ENCODE measurements at regions not wholly inside any gene's neighbourhood (a gene's known extent, or its start where the extent isn't known, plus 50 kb on each side); places are given as distances from the start of the nearest gene placed in this dataset.

DNA sequence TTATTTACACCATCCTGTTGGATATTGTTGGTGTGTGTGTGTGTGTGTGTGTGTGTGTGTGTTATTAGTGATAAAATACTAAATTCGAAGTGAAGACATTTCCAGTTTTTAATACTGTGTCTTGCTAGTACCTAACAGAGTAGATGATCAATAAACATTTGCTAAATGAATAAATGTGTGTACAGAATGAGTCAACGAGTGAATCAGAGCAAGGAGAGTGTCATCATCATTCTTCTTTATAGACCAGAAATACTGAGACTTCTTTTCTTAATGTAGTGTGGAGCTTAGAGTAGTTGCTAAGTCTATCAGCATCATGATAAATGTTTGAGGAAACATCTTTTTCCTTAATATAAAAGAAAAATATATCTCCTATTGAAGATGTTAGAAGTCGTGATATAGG is 169.7 kb upstream of the SATB2 start:
- DNase-seq: no peak

DNA sequence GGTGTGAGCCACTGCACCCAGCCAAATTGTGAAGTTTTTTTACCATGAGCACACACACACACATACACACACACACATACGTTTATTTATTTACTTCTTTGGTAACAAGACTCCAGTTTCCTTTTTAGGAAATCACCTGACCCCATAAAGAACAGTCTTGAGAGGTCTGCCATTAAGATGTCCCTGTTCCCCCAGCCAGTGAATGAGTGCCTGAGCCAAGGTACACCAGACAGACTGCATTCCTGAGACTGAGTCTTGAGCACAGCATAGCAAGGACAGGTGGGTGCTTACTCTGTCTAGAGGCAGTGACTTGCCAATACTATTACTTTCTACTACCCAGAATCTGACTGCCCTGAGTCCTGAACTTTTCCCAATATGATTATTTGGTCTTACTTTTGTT is 167.2 kb upstream of the SATB2 start:
- no peak for DNase-seq

DNA sequence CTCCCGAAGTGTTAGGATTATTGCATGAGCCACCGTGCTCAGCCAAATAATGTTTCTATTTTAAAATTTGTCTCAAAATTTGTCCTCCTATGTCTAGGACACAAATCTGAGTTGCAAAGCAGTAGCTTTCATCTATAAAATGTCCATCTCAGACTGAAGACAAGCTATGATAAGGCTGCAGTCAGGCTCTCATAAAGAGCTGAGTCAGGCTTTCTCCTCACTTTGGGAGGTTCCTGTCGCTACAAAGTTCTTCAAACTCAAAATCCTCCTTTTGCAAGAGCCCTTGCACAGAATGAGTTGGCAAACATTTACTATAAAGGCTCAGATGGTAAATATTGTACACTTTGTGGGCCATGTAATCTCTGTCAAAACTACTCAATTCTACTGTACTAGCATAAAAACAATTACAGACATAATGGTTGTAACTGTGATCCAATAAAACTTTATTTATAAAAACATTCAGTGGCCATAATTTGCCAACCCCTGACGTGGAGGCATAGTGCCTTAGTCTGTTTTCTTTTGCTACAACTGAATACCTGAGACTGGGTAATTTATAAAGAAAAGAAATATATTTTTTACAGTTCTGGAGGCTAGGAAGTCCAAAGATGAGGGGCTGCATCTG is 154.9 kb upstream of the SATB2 start:
- DNase-seq: no peak

DNA sequence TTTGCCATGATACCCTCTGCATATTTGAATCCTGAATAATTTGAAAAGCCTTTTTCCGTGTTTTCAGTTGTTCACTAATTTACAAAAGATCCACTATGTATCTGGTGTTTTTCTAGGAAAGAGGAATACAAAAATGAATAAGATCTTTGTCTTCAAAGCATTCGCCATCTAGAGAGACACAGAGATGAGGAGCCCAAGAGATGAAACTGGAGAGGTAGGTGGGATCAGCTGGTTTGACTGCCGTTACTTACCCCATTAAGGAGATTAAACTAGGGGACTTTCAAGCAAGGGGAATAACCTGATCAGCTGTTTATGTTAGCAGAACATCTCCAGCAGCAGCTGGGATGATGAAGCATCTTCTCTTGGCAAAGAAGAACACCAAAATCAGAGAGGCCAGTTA is 150.2 kb upstream of the SATB2 start:
- DNase-seq: no peak

DNA sequence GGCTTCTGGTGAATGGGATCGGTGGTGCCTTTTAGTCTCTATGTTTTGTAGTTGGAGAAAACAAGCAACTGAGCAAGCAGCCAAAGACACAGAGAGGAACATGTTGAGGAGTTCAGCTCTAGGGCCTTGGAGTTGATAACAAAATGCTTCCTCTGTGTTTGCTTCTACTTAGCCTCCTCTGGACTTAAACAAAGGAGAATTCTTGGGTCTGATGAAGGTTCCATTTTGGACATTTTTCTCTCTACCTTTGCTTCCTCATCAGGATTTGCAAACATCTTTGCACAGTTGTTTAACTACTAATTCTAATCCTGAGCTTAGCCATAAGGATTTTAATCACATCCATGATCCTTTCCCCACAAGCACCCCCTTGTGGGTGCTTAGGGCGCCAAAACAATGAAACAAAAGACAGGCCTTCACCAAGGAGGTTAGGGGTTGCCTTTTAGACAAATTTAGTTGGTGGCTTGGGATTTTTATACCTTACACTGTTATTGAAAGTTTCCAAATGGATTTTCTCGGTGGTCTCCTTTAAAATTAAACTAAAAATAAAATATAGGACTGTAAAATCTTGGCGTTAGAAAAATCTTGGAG is 148.5 kb upstream of the SATB2 start:
- no peak for DNase-seq

DNA sequence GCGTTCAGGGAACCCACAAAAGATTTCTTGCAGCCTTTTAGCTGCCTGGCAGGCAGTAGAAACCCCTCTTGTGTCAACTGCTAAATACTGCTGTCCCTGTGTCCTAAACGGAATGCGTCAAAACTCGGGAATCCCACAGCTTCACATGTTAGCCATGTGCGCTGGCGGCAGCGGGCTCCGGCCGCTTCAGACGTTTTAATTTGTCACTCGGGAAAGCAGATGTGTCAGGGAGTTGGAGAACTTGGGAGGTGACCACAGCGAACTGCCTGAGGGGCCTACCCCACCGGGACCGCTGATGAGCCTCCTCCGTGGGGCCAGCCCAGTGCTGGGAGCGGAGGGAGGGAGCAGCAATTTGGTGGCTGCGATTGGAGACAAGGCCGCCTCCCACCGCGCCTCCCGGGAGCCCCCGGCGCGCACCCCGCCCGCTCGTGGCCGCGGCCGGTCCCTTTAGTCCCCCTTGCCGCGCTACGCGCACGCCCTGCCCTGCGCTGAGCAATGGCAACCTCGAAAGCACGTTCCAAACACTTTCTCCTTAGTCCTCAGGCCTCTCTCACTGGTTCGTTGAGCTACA is 146.1 kb upstream of the SATB2 start:
- no peak for DNase-seq

DNA sequence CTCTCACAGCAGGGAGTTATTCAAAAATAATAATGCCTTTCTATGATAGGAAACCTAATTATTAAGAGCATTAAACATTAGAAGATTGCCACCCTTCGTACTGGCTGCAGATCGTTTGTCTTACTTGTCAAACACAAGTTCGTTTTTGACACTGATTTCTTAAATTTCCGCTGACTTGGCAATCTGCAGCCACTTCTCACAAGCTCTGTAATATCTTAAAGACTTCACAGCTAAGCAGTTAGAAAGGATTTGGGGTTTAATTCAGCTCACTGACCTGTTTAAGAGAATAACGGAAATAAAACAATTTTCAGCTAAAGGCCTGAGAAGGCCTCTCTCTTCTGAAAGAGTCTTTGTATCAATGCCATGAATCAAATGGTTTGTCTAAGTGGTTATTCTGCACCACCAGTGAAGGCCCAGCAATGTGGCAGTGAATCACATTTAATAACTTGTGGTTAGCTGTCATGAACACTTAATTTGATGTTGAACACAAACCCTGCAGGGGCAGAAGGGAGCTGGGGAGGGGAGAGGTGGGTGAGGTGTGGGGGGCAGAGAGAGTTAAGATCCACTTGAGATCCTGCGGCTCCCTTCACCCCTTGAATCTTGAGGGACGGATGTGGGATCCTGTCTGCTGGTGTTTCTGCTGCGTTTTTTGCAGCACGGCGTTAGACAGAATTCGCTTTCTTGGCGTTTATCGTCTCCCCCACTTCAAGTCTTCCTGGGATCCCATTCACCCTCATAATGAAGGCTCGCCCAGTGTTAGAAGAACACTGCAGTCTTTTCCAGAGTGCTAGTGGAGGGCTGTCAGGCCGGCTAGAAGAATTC is 145.4 kb upstream of the SATB2 start:
- no peak for DNase-seq

DNA sequence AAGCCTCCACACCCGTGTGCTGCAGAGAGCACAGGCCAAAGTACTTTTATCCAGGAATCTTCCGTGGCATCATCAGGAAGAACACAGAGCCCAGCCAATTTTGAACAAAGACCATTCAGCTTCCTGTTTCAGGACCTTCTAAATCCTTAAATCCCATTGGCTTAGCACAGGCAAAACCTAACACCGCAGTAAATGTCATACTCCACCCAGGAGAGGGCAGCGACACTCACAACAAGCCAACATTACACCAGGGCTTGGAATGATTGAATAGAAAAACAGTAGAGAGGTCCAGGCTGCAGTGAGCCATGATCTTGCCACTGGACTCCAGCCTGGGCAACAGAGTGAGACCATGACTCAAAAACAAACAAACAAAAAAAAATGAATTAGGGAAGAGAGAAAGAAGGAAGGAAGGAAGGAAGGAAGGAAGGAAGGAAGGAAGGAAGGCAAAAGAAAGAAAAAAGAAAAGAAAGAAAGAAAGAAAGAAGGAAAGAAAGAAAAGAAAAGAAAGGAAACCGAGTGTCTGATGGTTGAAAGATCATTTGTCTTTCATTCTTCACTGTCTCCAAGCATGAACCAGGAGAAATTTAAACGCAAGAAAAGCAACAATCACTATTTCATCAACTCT is 144.6 kb upstream of the SATB2 start:
- no peak for DNase-seq

DNA sequence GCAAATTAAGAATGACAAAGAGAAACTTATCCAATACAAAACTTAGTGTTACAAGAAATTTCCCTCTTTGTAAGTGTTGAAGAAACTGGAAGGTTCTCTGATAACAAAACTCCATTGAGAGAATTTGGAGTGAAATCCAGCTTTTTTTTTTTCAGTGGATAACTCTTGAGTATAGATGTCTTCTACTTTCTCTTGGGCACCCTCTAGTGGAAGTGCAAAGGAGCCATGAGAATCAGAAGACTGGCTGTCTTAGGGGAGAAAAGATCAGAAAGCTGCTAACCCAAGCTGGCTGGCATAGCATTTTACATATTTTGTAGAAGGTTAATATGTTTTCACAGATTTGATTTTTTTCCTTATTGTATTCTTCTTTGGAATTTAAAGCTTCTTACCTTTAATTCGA is 138.8 kb upstream of the SATB2 start:
- no peak for DNase-seq

DNA sequence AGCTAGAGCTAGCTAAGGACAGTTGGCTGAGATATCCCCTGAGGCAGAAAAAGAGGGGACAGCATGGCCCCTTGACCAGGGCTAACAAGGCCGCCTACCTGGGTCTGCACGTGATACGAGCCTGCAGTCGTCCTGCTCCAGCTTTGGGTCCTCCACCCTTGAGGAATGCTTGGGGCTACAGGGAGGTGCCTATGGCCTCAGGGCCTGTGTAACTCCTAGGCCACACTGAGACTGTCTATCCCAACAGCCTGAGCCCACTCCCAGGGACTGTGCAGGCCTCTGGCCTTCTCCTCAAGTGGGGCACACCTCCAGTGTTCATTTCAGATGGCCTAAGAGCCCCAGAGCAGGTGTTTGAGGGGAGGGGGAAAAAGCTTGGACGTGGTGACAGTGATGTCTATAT is 136.7 kb upstream of the SATB2 start:
- no peak for DNase-seq

DNA sequence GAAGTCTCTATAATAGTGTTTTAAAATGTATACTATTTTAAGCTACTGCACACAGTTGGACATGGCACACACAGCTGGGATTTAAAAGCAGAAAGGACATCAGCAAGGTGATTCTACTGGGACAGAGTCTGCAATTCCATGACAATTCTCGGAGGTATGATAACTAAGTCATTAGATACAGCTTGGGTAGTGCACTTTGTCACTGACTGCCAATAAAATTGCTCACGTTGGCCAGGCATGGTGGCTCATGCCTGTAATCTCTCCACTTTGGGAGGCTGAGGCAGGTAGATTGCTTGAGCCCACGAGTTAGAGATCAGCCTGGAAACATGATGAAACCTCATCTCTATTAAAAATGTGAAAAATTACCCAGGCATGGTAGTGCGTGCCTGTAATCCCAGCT is 134.1 kb upstream of the SATB2 start:
- no peak for DNase-seq

DNA sequence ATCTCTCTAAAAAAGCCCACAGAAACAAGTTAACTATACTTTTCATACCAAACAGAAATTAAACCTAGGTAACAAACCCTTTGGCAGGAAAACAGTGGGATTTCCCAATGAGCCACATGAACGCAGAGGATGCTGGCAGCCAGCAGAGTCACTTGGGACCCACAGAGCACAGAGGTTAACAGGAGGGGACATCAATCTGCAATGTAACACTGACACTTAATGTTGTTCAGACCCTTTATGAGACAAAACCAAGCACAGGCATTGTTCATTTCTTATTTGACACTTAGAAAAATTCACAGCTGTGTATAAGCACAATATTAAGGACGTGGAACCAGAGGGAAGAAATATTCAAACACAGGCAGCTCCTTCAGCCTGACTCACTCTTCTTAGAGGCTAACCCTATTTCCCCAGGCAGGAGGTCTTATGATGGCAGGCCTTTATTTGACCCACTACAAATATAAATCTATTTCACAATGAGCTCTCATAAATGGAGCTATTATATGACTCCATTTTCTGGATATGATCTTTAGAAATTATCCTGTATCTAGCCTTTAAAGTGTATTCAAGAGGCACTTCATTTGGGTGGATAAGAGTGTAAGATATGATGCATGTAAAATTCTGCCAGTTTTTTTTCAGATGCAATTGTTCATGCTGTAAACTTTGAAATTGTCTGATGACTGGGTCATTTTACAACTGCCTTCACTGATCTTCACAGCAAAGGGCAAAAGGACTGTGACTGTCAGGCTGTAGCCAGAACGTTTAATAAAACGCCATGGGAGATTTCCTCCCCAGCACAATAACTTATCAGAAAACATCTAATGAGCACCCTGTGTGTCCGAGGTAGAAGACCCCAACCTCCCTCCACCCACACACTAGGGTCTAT is 132.8 kb upstream of the SATB2 start:
- DNase-seq: no peak

DNA sequence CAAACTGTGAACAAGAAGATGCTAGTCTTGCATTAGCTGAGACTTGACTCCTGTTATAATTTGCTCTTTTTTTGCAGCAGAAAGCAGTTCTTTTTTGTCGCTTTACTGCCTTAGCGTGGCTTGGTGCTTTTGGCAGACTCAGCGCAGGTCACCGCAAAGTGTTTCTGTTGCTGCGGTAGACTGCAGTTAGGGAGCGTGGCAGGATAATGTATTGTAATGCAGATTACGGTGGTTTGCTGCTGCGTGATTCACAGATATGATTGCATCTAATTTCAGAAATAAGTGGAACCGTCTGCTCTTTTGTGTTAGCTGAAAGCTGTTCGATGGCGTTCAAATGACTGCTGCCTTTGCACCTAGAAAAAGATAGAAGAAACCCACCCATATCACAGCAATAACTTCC is 131.6 kb upstream of the SATB2 start:
- peak; percentile 34 for DNase-seq

DNA sequence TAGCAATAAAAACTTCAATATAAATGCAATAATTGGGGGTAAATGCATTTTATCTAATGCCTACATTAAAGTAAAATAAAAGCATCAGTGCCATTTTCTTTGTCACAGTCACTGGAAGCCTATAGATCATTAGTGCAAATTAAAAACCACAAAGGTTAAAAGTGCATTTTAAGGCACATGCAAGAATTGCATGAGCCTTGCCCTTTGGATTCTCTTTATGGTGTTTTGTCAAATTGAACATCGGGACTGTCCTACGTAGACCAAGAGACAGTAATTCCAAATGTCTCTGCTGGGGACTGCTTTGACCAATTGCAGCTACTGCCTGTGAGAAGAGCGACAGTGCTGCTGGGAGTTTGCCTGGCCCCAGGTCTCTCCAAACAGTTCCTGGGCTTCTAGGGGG is 130.3 kb upstream of the SATB2 start:
- DNase-seq: no peak

DNA sequence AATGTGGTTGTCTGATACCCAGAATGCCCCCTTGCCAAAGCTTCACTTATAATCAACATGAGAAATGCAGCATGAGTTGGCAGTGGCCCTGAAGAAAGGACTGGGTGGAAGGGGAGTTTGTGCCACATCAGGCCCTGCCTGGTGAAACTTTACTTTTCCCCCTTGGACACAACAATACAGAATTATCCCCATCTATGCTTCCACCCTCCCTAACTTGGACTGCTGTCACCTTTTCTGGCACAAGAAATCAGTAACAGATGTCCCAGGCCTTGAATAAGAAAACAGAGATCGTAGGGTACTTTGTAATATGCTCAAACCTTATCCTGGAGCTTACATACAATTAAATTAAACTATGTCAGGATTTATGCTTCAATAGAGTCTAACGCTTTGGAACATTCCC is 128.9 kb upstream of the SATB2 start:
- no peak for DNase-seq

DNA sequence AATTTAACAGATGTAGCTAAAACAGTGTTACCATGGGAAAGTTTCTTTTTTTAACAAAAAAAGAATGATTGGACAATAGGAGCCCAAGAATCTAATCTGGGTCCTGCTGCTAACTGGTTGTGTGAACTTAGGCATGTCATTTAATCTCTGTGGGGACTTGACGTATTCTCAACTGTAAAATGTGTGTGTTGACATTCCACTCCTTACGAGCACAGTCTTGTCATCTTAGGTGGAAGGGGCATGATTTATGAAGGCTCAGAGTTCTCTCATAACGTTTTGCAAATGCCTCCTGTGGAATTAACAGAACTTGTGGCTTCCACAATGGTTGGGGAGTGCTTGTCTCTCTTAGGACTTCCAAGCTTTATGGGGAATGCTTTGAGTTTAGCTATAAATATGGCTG is 125.9 kb upstream of the SATB2 start:
- no peak for DNase-seq

DNA sequence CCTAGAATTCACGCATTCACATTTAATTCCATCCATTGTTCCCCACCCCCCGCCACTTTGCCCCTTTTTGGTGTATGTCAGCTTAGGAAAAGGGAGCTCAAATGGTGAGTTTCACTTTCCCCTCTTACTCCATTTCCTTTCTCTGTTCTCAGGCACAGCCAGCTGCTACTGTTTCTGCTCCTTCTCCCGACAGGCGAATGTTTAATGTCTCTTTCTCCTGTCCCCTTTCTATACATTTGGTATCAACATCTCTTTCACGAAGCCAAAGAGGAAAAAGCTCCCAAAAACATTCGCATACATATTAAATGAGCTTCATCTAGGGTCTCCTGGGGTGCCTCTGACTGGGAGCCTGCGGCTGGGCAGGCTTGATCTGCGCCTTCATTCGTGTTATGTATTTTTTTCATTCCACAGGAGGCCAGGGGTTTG is 124.2 kb upstream of the SATB2 start:
- no peak for DNase-seq

DNA sequence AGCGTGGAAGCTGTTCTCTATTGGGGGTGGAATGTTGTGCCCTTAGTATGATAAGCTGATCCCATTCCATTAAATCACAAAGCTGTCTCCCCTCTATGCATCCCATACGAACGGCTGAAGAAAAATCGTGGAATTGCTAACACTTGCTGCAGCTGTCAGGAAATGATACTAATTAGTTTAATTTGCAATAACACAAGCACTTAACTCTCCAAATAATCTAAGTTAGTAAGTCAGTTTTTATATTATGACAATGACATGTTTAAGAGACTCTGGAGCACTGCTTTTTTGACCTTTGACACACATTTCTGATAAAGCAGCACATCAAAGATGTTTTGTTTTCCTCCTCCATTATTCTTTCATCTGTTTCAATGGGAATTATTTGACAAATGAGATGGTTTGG is 123.7 kb upstream of the SATB2 start:
- no peak for DNase-seq

DNA sequence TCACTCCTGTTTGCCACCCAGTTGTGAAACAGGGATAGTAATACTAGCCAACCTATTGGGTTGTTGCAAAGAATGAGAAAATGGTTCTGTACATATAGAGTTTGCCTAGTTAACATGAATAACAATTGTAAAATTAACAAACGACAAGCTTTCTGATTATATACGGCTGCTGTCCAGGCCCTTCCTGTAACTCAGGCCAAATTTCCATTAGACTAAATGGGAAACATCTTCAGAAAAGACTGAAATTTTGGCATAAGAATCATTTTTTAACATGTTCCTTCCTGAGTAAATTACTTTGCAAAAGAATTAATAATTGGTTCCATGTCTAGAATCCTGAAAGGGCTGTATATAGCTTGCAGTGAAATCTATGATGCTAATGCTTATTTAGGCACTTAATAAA is 117.7 kb upstream of the SATB2 start:
- no peak for DNase-seq

DNA sequence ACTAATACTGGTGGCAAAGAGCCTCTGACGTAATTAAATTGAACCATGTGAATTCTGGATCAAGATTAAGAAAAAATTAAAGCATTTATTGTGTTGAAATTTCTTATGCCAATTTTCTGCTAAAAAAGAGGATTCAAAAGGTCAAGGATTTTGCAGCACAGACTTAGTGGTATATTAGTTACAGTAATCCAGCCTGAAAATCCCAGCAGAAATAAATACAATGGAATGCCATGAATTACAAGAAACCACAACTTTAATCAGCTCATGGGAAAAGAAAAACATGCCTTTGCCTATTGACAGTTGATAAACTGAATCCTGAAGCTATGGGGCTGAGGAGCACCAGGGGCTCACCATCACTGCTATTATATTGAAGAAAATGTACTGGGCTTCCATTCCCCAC is 114.8 kb upstream of the SATB2 start:
- no peak for DNase-seq

DNA sequence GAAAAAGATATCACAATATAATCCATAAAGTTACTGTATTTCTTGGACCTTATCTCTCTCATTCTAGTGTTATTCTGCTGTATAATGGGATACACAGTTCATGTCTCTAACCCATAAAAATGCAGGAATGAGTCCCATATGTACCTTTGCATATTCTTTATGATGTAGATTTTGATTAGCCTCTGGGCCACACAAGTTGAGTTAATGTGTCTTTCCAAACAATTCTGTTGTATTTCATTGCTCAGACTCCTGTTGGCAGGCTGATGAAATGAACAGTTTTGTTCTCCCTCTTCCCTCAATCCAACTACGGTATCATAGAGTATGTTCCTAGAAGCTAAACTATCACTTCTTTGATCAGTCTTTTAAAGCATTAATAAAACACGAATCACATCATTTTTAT is 113.2 kb upstream of the SATB2 start:
- DNase-seq: no peak

DNA sequence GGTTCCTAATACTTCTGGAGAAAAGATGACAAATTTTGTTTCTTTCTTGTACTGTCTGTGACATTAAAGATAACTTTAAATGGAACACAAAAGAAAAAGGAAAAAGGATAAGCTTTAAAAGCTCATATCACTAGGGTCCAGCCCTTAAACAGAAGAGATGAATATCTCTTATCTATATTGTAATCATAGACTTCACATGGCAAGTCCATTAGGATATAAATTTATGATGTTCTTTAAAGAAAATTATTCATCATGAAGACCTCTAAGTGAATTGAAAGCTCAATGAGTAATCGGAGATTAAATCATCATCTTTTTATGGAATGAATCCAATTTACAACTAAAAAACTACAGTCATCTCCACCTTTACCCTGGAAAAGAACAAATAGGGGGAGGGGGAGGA is 111.6 kb upstream of the SATB2 start:
- no peak for DNase-seq

DNA sequence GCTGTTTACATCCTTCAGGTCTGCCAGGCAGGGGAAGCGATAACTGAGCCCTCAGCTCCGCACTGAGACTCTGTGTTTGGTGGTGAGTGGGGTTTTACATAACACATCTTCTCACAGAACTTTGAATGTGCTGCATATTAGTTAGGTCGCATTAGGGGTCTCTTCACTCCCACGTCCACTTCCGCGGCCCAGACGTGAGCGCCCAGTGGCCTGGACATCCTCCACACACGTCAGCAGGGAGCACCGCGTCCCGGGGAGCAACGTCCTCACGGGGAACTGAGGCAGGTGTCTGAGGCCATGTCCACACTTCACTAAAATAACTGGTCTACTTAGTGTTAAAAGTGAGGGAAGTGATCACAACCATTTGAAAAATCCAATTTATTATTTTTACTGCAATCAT is 100.4 kb upstream of the SATB2 start:
- DNase-seq: no peak

All from NCI-H748 treated with DMSO at 0.1 percent for 48 hours (cell line).